Transverse colon (tissue), 4 donors: ENCODE measurements at regions not wholly inside any gene's neighbourhood (a gene's known extent, or its start where the extent isn't known, plus 50 kb on each side); places are given as distances from the start of the nearest gene placed in this dataset.

Source experiments
- DNase-seq: peaks from one replicate; pipeline ENCODE4 v3.0.0-alpha.2; 2019
- H3K27ac ChIP-seq, 4 donors: fragments of 200-600 bp; sonication (generic); 2 replicates each; pipeline ENCODE4 v1.5.1; 2016 to 2018; ENCODE audit warnings: inconsistent platforms in 4 of 4
- H3K27me3 ChIP-seq: fragments of 200-600 bp; sonication (generic); 2 replicates; pipeline ENCODE4 v1.5.1; 2017; ENCODE audit warnings: inconsistent platforms
- H3K36me3 ChIP-seq, 4 donors: fragments of 200-600 bp; sonication (generic); 2 replicates each; pipeline ENCODE4 v1.5.1; 2017 to 2019; ENCODE audit warnings: inconsistent platforms in 4 of 4
- H3K4me1 ChIP-seq, 4 donors: fragments of 200-600 bp; sonication (generic); 2 replicates each; pipeline ENCODE4 v1.5.1; 2017 to 2020; ENCODE audit warnings: inconsistent platforms in 4 of 4
- H3K4me3 ChIP-seq, 4 donors: fragments of 200-600 bp; sonication (generic); 1 replicate in 1 of 4; 2 replicates in 3 of 4; pipeline versions ENCODE4 v1.5.1 to v1.6.1; 2017 to 2019; ENCODE audit warnings: inconsistent platforms in 4 of 4
- H3K9me3 ChIP-seq, 2 donors: fragments of 200-600 bp; sonication (generic); 2 replicates each; pipeline ENCODE4 v1.5.1; 2017 to 2019; ENCODE audit warnings: inconsistent platforms in 2 of 2
- CTCF ChIP-seq, 5 experiments: fragments of 200-600 bp in 3 of 5; fragments of 450-650 bp in 2 of 5; sonication (generic) in 3 of 5; IDR thresholded peaks; 1 replicate in 2 of 5; 2 replicates in 3 of 5; pipeline ENCODE4 v1.5.1; 2016 to 2017; ENCODE audit warnings: antibody characterized with exemption in 5 of 5, inconsistent platforms in 3 of 5, mild to moderate bottlenecking in 2 of 5, moderate library complexity in 1 of 5
- EP300 ChIP-seq: sonication (generic); formaldehyde crosslinking; IDR thresholded peaks from one replicate; pipeline ENCODE4 v1.6.1; 2017; ENCODE audit warnings: antibody characterized with exemption, low read depth
- POLR2A ChIP-seq: fragments of 450-650 bp; IDR thresholded peaks from one replicate; pipeline ENCODE4 v1.6.1; 2016; ENCODE audit warnings: antibody characterized with exemption, mild to moderate bottlenecking, moderate library complexity
- POLR2AphosphoS5 ChIP-seq, 3 donors: sonication (generic); formaldehyde crosslinking; IDR thresholded peaks; one replicate each; pipeline ENCODE4 v1.6.1; 2016; ENCODE audit warnings: antibody characterized with exemption in 3 of 3
- WGBS, 2 donors: methylation state at CpG; one replicate each; pipeline ENCODE4 v1.1.5; 2018; ENCODE audit warnings: low coverage in 1 of 2; 5-methylcytosine and 5-hydroxymethylcytosine counted together
- in situ Hi-C, 4 donors: fragments of 200-750 bp; cut with MboI; loops; one replicate each; pipeline versions ENCODE4 v1.15.0 to v1.15.1; 2017; ENCODE audit warnings: low sequenced_read_pairs in 3 of 4, low pct_ligation_motif_present in 1 of 4, low pct_unique_long_range_greater_than_20kb in 1 of 4
- intact Hi-C: fragments of 100-400 bp; cut with DNase I; formaldehyde crosslinking; loops from one replicate; pipeline ENCODE4 v1.15.1; 2023; ENCODE audit warnings: low total_unique reads

- no peak for DNase-seq
- Histone ChIP-seq H3K4me1 (no peaks in the 10 kb centered on the region), H3K36me3 (no peaks in the 10 kb centered on the region), H3K27me3 (no peaks in the 10 kb centered on the region), H3K9me3 (no peaks in the 10 kb centered on the region), H3K4me3 (no peak overlapping the region), H3K27ac (no peak overlapping the region)
- intact Hi-C loops = no loop called here
- TF ChIP-seq CTCF (IDR thresholded peaks at IDR 0.05) (no peak), EP300 (no peak), POLR2A (no peak), POLR2AphosphoS5 (IDR thresholded peaks at IDR 0.05) (no peak)
- in situ Hi-C loops = no loop called here
- 88 to 93% methylated on average over 5 of the region's 5 CpGs for WGBS, 2 donors
Measured at GRCh38 chr2:142259356-142259755, 128.5 kb upstream of the LRP1B start.

- no peak for TF ChIP-seq EP300
- TF ChIP-seq CTCF (IDR thresholded peaks at IDR 0.05) = no peak
- TF ChIP-seq POLR2A = no peak
- no peak for TF ChIP-seq POLR2AphosphoS5 (IDR thresholded peaks at IDR 0.05)
- Histone ChIP-seq H3K4me3 (no peak overlapping the region), H3K27ac (no peak overlapping the region), H3K9me3 (no peaks in the 10 kb centered on the region), H3K27me3 (no peaks in the 10 kb centered on the region), H3K4me1 (no peaks in the 10 kb centered on the region), H3K36me3 (no peaks in the 10 kb centered on the region)
- DNase-seq = no peak
- intact Hi-C loops (no loop called here), in situ Hi-C loops (no loop called here)
- WGBS, 2 donors = 72 to 86% methylated on average over 1 of the region's 1 CpG
Measured at GRCh38 chr2:142254031-142254430, 123.2 kb upstream of the LRP1B start.

- Histone ChIP-seq H3K4me3 (no peak overlapping the region), H3K36me3 (no peaks in the 10 kb centered on the region), H3K27ac (no peak overlapping the region), H3K4me1 (no peaks in the 10 kb centered on the region), H3K27me3 (no peaks in the 10 kb centered on the region), H3K9me3 (no peaks in the 10 kb centered on the region)
- whole genome bisulfite sequencing, 2 donors = 33 to 35% methylated on average over 2 of the region's 2 CpGs
- TF ChIP-seq POLR2AphosphoS5 (IDR thresholded peaks at IDR 0.05) = no peak
- intact Hi-C loops = no loop called here
- DNase-seq = no peak
- in situ Hi-C loops = no loop called here
Measured at GRCh38 chr2:142241016-142241415, 110.2 kb upstream of the LRP1B start.

GRCh38 chr2:142236181-142236580 lies 105.4 kb upstream of the LRP1B start:
- DNase-seq = no peak
- Histone ChIP-seq H3K27ac (no peak overlapping the region), H3K9me3 (no peaks in the 10 kb centered on the region), H3K27me3 (no peaks in the 10 kb centered on the region), H3K4me3 (no peak overlapping the region), H3K36me3 (no peaks in the 10 kb centered on the region), H3K4me1 (no peaks in the 10 kb centered on the region)
- in situ Hi-C loops (no loop called here), intact Hi-C loops (no loop called here)
- TF ChIP-seq POLR2AphosphoS5 (IDR thresholded peaks at IDR 0.05) (no peak), EP300 (no peak), POLR2A (no peak), CTCF (IDR thresholded peaks at IDR 0.05) (no peak)
- WGBS, 2 donors = 55 to 56% methylated on average over 2 of the region's 2 CpGs

GRCh38 chr2:142234741-142235140 lies 103.9 kb upstream of the LRP1B start:
- H3K4me3 ChIP-seq = no peak overlapping the region
- no peak for DNase-seq
- H3K27ac ChIP-seq = no peak overlapping the region
- no peaks in the 10 kb centered on the region for H3K9me3 ChIP-seq
- in situ Hi-C loops = no loop called here
- no peaks in the 10 kb centered on the region for H3K36me3 ChIP-seq
- 56 to 66% methylated on average over 3 of the region's 3 CpGs for WGBS, 2 donors
- H3K4me1 ChIP-seq = no peaks in the 10 kb centered on the region
- no peaks in the 10 kb centered on the region for H3K27me3 ChIP-seq
- TF ChIP-seq POLR2AphosphoS5 (IDR thresholded peaks at IDR 0.05) (no peak), EP300 (no peak), CTCF (IDR thresholded peaks at IDR 0.05) (no peak)
- intact Hi-C loops = no loop called here
